Uterus (tissue), 2 donors: ENCODE measurements at regions not wholly inside any gene's neighbourhood (a gene's known extent, or its start where the extent isn't known, plus 50 kb on each side); places are given as distances from the start of the nearest gene placed in this dataset.

ENCODE experiments used
- POLR2A ChIP-seq, 2 donors: fragments of 450-650 bp; IDR thresholded peaks; one replicate each; pipeline ENCODE4 v1.6.1; 2016; ENCODE audit warnings: antibody characterized with exemption in 2 of 2, mild to moderate bottlenecking in 1 of 2, moderate library complexity in 1 of 2
- TF ChIP-seq, protein P1 (sequence below), 4 experiments: fragments of 200-600 bp in 2 of 4; fragments of 450-650 bp in 2 of 4; sonication (generic) in 2 of 4; IDR thresholded peaks; one replicate each; pipeline ENCODE4 v1.5.1; 2016 to 2019; ENCODE audit warnings: antibody characterized with exemption in 4 of 4, mild to moderate bottlenecking in 2 of 4, moderate library complexity in 1 of 4

DNA sequence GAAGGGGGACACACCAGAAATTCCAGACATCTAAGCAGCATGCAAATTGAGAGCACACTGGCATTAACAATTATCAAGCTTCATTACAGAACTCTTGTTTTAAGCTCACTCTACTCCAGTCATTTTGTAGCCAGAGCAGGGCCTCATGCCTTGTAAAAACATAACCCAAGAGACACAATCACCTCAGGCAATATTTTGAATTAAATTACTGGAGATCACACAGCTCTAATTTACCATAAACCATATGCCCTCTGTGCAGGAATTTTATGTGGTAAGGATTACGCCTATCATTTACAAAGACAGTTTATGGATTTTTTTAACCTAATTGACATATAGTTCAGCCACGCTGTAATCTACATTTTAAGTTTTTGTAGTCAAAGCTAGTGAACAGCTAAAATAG lies 414.1 kb upstream of the DDI1 start:
- TF ChIP-seq, protein P1, sequence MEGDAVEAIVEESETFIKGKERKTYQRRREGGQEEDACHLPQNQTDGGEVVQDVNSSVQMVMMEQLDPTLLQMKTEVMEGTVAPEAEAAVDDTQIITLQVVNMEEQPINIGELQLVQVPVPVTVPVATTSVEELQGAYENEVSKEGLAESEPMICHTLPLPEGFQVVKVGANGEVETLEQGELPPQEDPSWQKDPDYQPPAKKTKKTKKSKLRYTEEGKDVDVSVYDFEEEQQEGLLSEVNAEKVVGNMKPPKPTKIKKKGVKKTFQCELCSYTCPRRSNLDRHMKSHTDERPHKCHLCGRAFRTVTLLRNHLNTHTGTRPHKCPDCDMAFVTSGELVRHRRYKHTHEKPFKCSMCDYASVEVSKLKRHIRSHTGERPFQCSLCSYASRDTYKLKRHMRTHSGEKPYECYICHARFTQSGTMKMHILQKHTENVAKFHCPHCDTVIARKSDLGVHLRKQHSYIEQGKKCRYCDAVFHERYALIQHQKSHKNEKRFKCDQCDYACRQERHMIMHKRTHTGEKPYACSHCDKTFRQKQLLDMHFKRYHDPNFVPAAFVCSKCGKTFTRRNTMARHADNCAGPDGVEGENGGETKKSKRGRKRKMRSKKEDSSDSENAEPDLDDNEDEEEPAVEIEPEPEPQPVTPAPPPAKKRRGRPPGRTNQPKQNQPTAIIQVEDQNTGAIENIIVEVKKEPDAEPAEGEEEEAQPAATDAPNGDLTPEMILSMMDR (IDR thresholded peaks at IDR 0.05), result no peak
- TF ChIP-seq POLR2A (IDR thresholded peaks at IDR 0.05), result no peak
